ENCODE measurements at regions not wholly inside any gene's neighbourhood (a gene's known extent, or its start where the extent isn't known, plus 50 kb on each side); places are given as distances from the start of the nearest gene placed in this dataset.

GRCh38 chr17:53006006-53006405 lies 816.7 kb upstream of the KIF2B start:
- DNase-seq (no peak), ATAC-seq (ENCODE audit: low read depth) (no peak)
- CTCF ChIA-PET, result no interaction called here
- Histone ChIP-seq H2BK20ac (ENCODE audit: low read depth, low read length) (no peak overlapping the region), H2BK15ac (ENCODE audit: low read depth, low read length) (no peak overlapping the region), H3K27ac (ENCODE audit: insufficient read depth, low read length) (no peak overlapping the region), H3K4me3 (ENCODE audit: insufficient read depth, low read depth, low read length) (no peak overlapping the region), H3K56ac (ENCODE audit: extremely low read depth, insufficient read depth, low read length) (no peak overlapping the region), H3K14ac (replicated peaks; ENCODE audit: low read depth, low read length) (no peak overlapping the region), H3K9ac (ENCODE audit: low read depth, low read length) (no peak overlapping the region), H3K18ac (ENCODE audit: low read depth, low read length) (no peak overlapping the region), H2AFZ (replicated peaks; ENCODE audit: low read length, poor library complexity) (no peak overlapping the region), H3K23ac (ENCODE audit: low read depth, low read length) (no peak overlapping the region), H3K9me1 (ENCODE audit: insufficient read depth, low read length) (no peaks in the 10 kb centered on the region), H2AK5ac (ENCODE audit: low read depth, low read length) (no peak overlapping the region), H3K27me3 (ENCODE audit: control insufficient read depth, insufficient read depth, low read length) (no peaks in the 10 kb centered on the region), H2BK120ac (ENCODE audit: low read depth, low read length) (no peak overlapping the region), H2AK9ac (replicated peaks; ENCODE audit: low read depth, low read length, poor library complexity) (no peak overlapping the region), H4K20me1 (ENCODE audit: insufficient read depth, low read length) (no peaks in the 10 kb centered on the region), H3K4me2 (ENCODE audit: low read depth, low read length) (no peak overlapping the region), H3K36me3 (ENCODE audit: control insufficient read depth, insufficient read depth, low read length) (no peaks in the 10 kb centered on the region), H4K5ac (ENCODE audit: low read depth, low read length) (no peak overlapping the region), H2BK5ac (ENCODE audit: low read depth, low read length, poor library complexity, severe bottlenecking) (no peak overlapping the region), H4K91ac (ENCODE audit: insufficient read depth, low read depth, low read length) (no peak overlapping the region), H4K8ac (ENCODE audit: low read depth in 2 of 2, low read length in 2 of 2) (no peak overlapping the region), H3K4ac (ENCODE audit: low read depth, low read length) (no peak overlapping the region), H3K4me1 (ENCODE audit: control insufficient read depth, insufficient read depth, low read length) (no peaks in the 10 kb centered on the region), H3K79me1 (ENCODE audit: low read depth in 1 of 2, low read length in 2 of 2) (no peaks in the 10 kb centered on the region), H3K9me3 (ENCODE audit: control insufficient read depth, insufficient read depth, low read length) (peaks cover 2% of the 10 kb centered on the region; the same call in 1 of the 2 replicates)
- POLR2A ChIA-PET (ENCODE audit: unreplicated experiment), result no interaction called here
- dilution Hi-C loops (cut with HindIII; ENCODE audit: low sequenced_read_pairs, unreplicated experiment), result no loop called here
- intact Hi-C loops (cut with micrococcal nuclease), result no loop called here
- no TSS peak for BruUV-seq (replicated peaks)
- in situ Hi-C loops (cut with MboI; ENCODE audit: low sequenced_read_pairs), result no loop called here
- TF ChIP-seq RFX5 (IDR thresholded peaks at IDR 0.05; ENCODE audit: low read depth, low read length), result no peak
- no peak for TF ChIP-seq BHLHE40 (IDR thresholded peaks at IDR 0.05; ENCODE audit: low read depth, low read length)
- no peak for TF ChIP-seq USF2 (IDR thresholded peaks at IDR 0.05; ENCODE audit: low read depth, low read length)
- TF ChIP-seq MAZ (IDR thresholded peaks at IDR 0.05; ENCODE audit: borderline replicate concordance, low read depth, low read length), result no peak
- TF ChIP-seq MAFK (IDR thresholded peaks at IDR 0.05; ENCODE audit: low read depth, low read length), result no peak
- TF ChIP-seq, protein P1, sequence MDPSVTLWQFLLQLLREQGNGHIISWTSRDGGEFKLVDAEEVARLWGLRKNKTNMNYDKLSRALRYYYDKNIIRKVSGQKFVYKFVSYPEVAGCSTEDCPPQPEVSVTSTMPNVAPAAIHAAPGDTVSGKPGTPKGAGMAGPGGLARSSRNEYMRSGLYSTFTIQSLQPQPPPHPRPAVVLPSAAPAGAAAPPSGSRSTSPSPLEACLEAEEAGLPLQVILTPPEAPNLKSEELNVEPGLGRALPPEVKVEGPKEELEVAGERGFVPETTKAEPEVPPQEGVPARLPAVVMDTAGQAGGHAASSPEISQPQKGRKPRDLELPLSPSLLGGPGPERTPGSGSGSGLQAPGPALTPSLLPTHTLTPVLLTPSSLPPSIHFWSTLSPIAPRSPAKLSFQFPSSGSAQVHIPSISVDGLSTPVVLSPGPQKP (IDR thresholded peaks at IDR 0.05; ENCODE audit: borderline replicate concordance, low read depth, low read length), result no peak
- TF ChIP-seq RCOR1 (IDR thresholded peaks at IDR 0.05; ENCODE audit: insufficient replicate concordance, low read length), result no peak
- no peak for TF ChIP-seq SMC3 (IDR thresholded peaks at IDR 0.05; ENCODE audit: low read depth, low read length)
- TF ChIP-seq, protein P2, sequence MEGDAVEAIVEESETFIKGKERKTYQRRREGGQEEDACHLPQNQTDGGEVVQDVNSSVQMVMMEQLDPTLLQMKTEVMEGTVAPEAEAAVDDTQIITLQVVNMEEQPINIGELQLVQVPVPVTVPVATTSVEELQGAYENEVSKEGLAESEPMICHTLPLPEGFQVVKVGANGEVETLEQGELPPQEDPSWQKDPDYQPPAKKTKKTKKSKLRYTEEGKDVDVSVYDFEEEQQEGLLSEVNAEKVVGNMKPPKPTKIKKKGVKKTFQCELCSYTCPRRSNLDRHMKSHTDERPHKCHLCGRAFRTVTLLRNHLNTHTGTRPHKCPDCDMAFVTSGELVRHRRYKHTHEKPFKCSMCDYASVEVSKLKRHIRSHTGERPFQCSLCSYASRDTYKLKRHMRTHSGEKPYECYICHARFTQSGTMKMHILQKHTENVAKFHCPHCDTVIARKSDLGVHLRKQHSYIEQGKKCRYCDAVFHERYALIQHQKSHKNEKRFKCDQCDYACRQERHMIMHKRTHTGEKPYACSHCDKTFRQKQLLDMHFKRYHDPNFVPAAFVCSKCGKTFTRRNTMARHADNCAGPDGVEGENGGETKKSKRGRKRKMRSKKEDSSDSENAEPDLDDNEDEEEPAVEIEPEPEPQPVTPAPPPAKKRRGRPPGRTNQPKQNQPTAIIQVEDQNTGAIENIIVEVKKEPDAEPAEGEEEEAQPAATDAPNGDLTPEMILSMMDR (conservative IDR thresholded peaks at IDR 0.05; ENCODE audit: low read depth, low read length), result no peak
- no peak for TF ChIP-seq RAD21 (IDR thresholded peaks at IDR 0.05; ENCODE audit: low read length)
- no peak for TF ChIP-seq CEBPB (IDR thresholded peaks at IDR 0.05; ENCODE audit: low read depth, low read length)
- TF ChIP-seq FOS (IDR thresholded peaks at IDR 0.05; ENCODE audit: low read depth, low read length), result no peak
- no peak for TF ChIP-seq CHD1 (IDR thresholded peaks at IDR 0.05; ENCODE audit: low read depth, low read length)
- no peak for TF ChIP-seq NFE2L2 (IDR thresholded peaks at IDR 0.05; ENCODE audit: low read depth, low read length)
- no peak for TF ChIP-seq MXI1 (IDR thresholded peaks at IDR 0.05; ENCODE audit: borderline replicate concordance, low read depth, low read length)
- TF ChIP-seq POLR2A (IDR thresholded peaks at IDR 0.05; ENCODE audit: low read depth, low read length), result no peak
- no CpG with 5 or more reads among the region's 1 CpG for WGBS, 2 experiments (ENCODE audit: extremely low coverage in 2 of 2, insufficient read length in 1 of 2)

All from IMR-90 (cell line).